GM12878 (cell line): ENCODE measurements at regions not wholly inside any gene's neighbourhood (a gene's known extent, or its start where the extent isn't known, plus 50 kb on each side); places are given as distances from the start of the nearest gene placed in this dataset.

Experiments used
- HDGF ChIP-seq: fragments of 450-650 bp; IDR thresholded peaks from 2 replicates; pipeline ENCODE4 v1.6.1; 2016; ENCODE audit warnings: antibody characterized with exemption
- KDM1A ChIP-seq: fragments of 200-600 bp; sonication (generic); IDR thresholded peaks from 2 replicates; pipeline ENCODE4 v1.6.1; 2016; ENCODE audit warnings: borderline replicate concordance
- MXI1 ChIP-seq: fragments of 150-350 bp; IDR thresholded peaks from 2 replicates; pipeline ENCODE4 v1.6.1; 2011; ENCODE audit warnings: low read depth, mild to moderate bottlenecking, inconsistent platforms, low read length, improper control_type of control experiment
- NBN ChIP-seq: fragments of 450-650 bp; IDR thresholded peaks from 2 replicates; pipeline ENCODE4 v1.6.1; 2016
- PML ChIP-seq: IDR thresholded peaks from 2 replicates; pipeline ENCODE4 v1.6.1; 2012; ENCODE audit warnings: low read length, inconsistent platforms
- POLR2A ChIP-seq: IDR thresholded peaks from 2 replicates; pipeline ENCODE4 v1.6.1; 2011; ENCODE audit warnings: low read depth, mild to moderate bottlenecking, low read length
- TCF12 ChIP-seq: IDR thresholded peaks from 2 replicates; pipeline ENCODE4 v1.6.1; 2011; ENCODE audit warnings: low read depth, mild to moderate bottlenecking, low read length

- TF ChIP-seq KDM1A (no peak), NBN (no peak), HDGF (no peak), MXI1 (no peak), POLR2A (no peak), TCF12 (no peak), PML (no peak)
Measured at GRCh38 chr20:60214901-60215815, 256.9 kb downstream of the CDH26 start.
